ENCODE measurements at regions not wholly inside any gene's neighbourhood (a gene's known extent, or its start where the extent isn't known, plus 50 kb on each side); places are given as distances from the start of the nearest gene placed in this dataset.

DNA sequence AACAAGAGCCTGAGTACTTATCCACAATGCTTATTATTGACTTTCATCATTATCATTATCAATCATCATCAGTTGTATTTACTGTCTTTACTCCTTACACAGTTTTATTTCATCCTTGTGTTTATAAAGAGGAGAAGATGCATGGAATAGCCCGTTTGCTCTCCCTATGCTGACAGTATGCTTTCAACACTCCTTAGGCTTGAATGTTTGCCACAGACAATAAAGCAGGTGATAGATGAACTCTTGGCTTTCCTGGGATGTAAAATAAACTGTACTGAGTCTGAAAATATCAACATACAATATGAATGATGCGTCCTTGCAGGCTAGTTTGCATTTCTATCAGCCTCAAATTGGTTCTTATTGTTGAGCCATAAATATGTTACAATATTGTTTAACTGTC, 891.8 kb upstream of the NCAM2 start:
- TF ChIP-seq ZNF274 (IDR thresholded peaks at IDR 0.05; ENCODE audit: low read depth, low read length): no peak
- no peak for TF ChIP-seq YY1 (IDR thresholded peaks at IDR 0.05; ENCODE audit: insufficient read depth, insufficient read length)
- TF ChIP-seq SUZ12 (IDR thresholded peaks at IDR 0.05; ENCODE audit: extremely low read depth, insufficient read depth, insufficient read length): no peak

Measured in NT2/D1 (cell line).